CD14-positive monocyte (primary cell): ENCODE measurements at regions not wholly inside any gene's neighbourhood (a gene's known extent, or its start where the extent isn't known, plus 50 kb on each side); places are given as distances from the start of the nearest gene placed in this dataset.

Experiments
- DNase-seq, 3 donors: peaks; one replicate each; pipeline ENCODE4 v3.0.0-alpha.2; 2011 to 2022
- H2AFZ ChIP-seq: 2 replicates; pipeline ENCODE4 v1.6.0; 2012; ENCODE audit warnings: mild to moderate bottlenecking, low read depth, low read length, inconsistent platforms; ENCODE audit not compliant: insufficient read depth, poor library complexity, severe bottlenecking
- H3K27ac ChIP-seq, 2 donors: 1 replicate in 1 of 2; 2 replicates in 1 of 2; pipeline ENCODE4 v1.5.1; 2012 to 2013; ENCODE audit warnings: low read length in 2 of 2, control low read depth in 1 of 2, inconsistent platforms in 1 of 2, low read depth in 1 of 2, mild to moderate bottlenecking in 1 of 2
- H3K27me3 ChIP-seq, 2 donors: one replicate each; pipeline versions ENCODE4 v1.6.0 to v1.6.1; 2011 to 2013; ENCODE audit warnings: low read length in 2 of 2; ENCODE audit not compliant: control insufficient read depth in 2 of 2, insufficient read depth in 2 of 2
- H3K36me3 ChIP-seq, 2 donors: replicated peaks in 1 of 2; 1 replicate in 1 of 2; 2 replicates in 1 of 2; pipeline versions ENCODE4 v1.5.1 to v1.6.1; 2012 to 2013; ENCODE audit warnings: low read length in 2 of 2, control low read depth in 1 of 2, inconsistent platforms in 1 of 2, mild to moderate bottlenecking in 1 of 2; ENCODE audit not compliant: insufficient read depth in 2 of 2, control insufficient read depth in 1 of 2
- H3K4me1 ChIP-seq, 2 donors: 1 replicate in 1 of 2; 2 replicates in 1 of 2; pipeline versions ENCODE4 v1.5.1 to v1.6.1; 2012 to 2013; ENCODE audit warnings: low read length in 2 of 2, control low read depth in 1 of 2, inconsistent platforms in 1 of 2, mild to moderate bottlenecking in 1 of 2, moderate library complexity in 1 of 2; ENCODE audit not compliant: insufficient read depth in 2 of 2, control insufficient read depth in 1 of 2
- H3K4me2 ChIP-seq: replicated peaks from 2 replicates; pipeline ENCODE3; 2012; ENCODE audit warnings: low read length, moderate library complexity, mild to moderate bottlenecking; ENCODE audit not compliant: poor library complexity, severe bottlenecking; ENCODE audit errors: extremely low read depth
- H3K4me3 ChIP-seq, 3 experiments: fragments of 200-600 bp in 1 of 3; sonication (generic) in 1 of 3; replicated peaks in 1 of 3; 1 replicate in 2 of 3; 2 replicates in 1 of 3; pipeline ENCODE4 v1.5.1; 2011 to 2013; ENCODE audit warnings: low read length in 3 of 3, mild to moderate bottlenecking in 3 of 3, control low read depth in 2 of 3, low read depth in 2 of 3, inconsistent platforms in 1 of 3, moderate library complexity in 1 of 3
- H3K79me2 ChIP-seq: 2 replicates; pipeline ENCODE4 v1.6.0; 2012; ENCODE audit warnings: mild to moderate bottlenecking, control low read depth, inconsistent platforms, low read length, moderate library complexity; ENCODE audit not compliant: insufficient read depth
- H3K9ac ChIP-seq: 2 replicates; pipeline ENCODE4 v1.6.0; 2017; ENCODE audit warnings: low read length, mild to moderate bottlenecking; ENCODE audit not compliant: insufficient read depth, poor library complexity, severe bottlenecking
- H3K9me3 ChIP-seq, 2 donors: replicated peaks in 1 of 2; 1 replicate in 1 of 2; 2 replicates in 1 of 2; pipeline versions ENCODE4 v1.5.1 to v1.6.1; 2012 to 2013; ENCODE audit warnings: low read length in 2 of 2, control low read depth in 1 of 2; ENCODE audit not compliant: control insufficient read depth in 1 of 2, insufficient read depth in 1 of 2
- H4K20me1 ChIP-seq: 2 replicates; pipeline ENCODE4 v1.6.0; 2012; ENCODE audit warnings: mild to moderate bottlenecking, low read length, control low read depth, moderate library complexity; ENCODE audit not compliant: insufficient read depth
- H3K27ac Mint-ChIP-seq, 7 donors: one replicate each; pipeline ENCODE4 v1.8.0; 2020; ENCODE audit warnings: mild to moderate bottlenecking in 7 of 7, mixed read lengths in 7 of 7, moderate library complexity in 6 of 7, inconsistent platforms in 2 of 7
- H3K27me3 Mint-ChIP-seq, 3 donors: one replicate each; pipeline ENCODE4 v1.8.0; 2021 to 2022; ENCODE audit warnings: low read depth in 3 of 3, mild to moderate bottlenecking in 3 of 3, mixed read lengths in 3 of 3, moderate library complexity in 3 of 3, inconsistent platforms in 1 of 3
- H3K36me3 Mint-ChIP-seq, 2 donors: one replicate each; pipeline ENCODE4 v1.8.0; 2020; ENCODE audit warnings: mixed read lengths in 2 of 2, inconsistent platforms in 1 of 2, mild to moderate bottlenecking in 1 of 2
- H3K4me1 Mint-ChIP-seq: one replicate; pipeline ENCODE4 v1.8.0; 2020; ENCODE audit warnings: mild to moderate bottlenecking, mixed read lengths
- H3K4me3 Mint-ChIP-seq, 2 donors: one replicate each; pipeline ENCODE4 v1.8.0; 2020; ENCODE audit warnings: mild to moderate bottlenecking in 2 of 2, mixed read lengths in 2 of 2, moderate library complexity in 1 of 2
- H3K9me3 Mint-ChIP-seq, 7 donors: one replicate each; pipeline ENCODE4 v1.8.0; 2020 to 2022; ENCODE audit warnings: mixed read lengths in 7 of 7, mild to moderate bottlenecking in 6 of 7, moderate library complexity in 6 of 7, inconsistent platforms in 2 of 7
- WGBS: methylation state at CpG from one replicate; pipeline ENCODE4 v1.1.5; 2013; ENCODE audit warnings: missing lambda C conversion rate; ENCODE audit not compliant: insufficient coverage; 5-methylcytosine and 5-hydroxymethylcytosine counted together
- intact Hi-C, 2 donors: fragments of 100-400 bp; cut with micrococcal nuclease; formaldehyde crosslinking; loops; one replicate each; pipeline versions ENCODE4 v1.15.0 to v1.15.1; 2023
- TF ChIP-seq, protein P1 (sequence below): fragments of 200-600 bp; IDR thresholded peaks from one replicate; pipeline ENCODE4 v1.8.0; 2022; ENCODE audit warnings: antibody characterized with exemption, mild to moderate bottlenecking

DNA sequence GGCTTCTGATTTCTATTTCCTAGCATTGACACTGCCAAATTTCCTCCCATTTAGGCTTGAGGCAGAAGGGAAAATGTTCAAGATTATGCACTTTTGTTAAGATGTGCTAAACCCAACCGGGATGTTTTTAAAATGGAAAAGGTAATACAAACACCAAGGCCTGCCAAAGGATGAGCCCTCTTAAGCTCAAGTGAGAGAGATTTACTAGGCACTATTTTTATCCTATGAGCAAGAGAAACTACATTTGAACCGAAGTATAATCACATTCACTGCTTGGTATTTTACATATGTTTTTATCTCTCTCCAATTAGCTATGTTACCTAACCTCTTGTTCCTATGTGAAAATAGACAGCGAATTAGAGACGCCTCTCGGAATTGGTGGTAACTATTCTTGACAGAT, 295.8 kb downstream of the GABRB3 start:
- Histone ChIP-seq H3K27me3 (no peaks in the 10 kb centered on the region), H3K4me3 (no peak overlapping the region), H3K4me2 (no peak overlapping the region), H3K36me3 (no peaks in the 10 kb centered on the region), H3K4me1 (no peaks in the 10 kb centered on the region), H3K79me2 (no peaks in the 10 kb centered on the region), H2AFZ (no peak overlapping the region), H3K27ac (no peak overlapping the region), H4K20me1 (no peaks in the 10 kb centered on the region), H3K9me3 (peaks cover 36 to 62% of the 10 kb centered on the region in 2 donors), H3K9ac (no peak overlapping the region)
- no peaks in the 10 kb centered on the region for H3K36me3 Mint-ChIP-seq
- no peaks in the 10 kb centered on the region for H3K4me1 Mint-ChIP-seq
- no peak overlapping the region for H3K27ac Mint-ChIP-seq
- H3K9me3 Mint-ChIP-seq: peaks cover 3 to 40% (median 22%) of the 10 kb centered on the region in 7 donors
- no peak for DNase-seq
- WGBS: 100% methylated on average over 3 of the region's 5 CpGs
- TF ChIP-seq, protein P1, sequence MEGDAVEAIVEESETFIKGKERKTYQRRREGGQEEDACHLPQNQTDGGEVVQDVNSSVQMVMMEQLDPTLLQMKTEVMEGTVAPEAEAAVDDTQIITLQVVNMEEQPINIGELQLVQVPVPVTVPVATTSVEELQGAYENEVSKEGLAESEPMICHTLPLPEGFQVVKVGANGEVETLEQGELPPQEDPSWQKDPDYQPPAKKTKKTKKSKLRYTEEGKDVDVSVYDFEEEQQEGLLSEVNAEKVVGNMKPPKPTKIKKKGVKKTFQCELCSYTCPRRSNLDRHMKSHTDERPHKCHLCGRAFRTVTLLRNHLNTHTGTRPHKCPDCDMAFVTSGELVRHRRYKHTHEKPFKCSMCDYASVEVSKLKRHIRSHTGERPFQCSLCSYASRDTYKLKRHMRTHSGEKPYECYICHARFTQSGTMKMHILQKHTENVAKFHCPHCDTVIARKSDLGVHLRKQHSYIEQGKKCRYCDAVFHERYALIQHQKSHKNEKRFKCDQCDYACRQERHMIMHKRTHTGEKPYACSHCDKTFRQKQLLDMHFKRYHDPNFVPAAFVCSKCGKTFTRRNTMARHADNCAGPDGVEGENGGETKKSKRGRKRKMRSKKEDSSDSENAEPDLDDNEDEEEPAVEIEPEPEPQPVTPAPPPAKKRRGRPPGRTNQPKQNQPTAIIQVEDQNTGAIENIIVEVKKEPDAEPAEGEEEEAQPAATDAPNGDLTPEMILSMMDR: no peak
- intact Hi-C loops: no loop called here
- H3K4me3 Mint-ChIP-seq: no peak overlapping the region
- no peaks in the 10 kb centered on the region for H3K27me3 Mint-ChIP-seq

DNA sequence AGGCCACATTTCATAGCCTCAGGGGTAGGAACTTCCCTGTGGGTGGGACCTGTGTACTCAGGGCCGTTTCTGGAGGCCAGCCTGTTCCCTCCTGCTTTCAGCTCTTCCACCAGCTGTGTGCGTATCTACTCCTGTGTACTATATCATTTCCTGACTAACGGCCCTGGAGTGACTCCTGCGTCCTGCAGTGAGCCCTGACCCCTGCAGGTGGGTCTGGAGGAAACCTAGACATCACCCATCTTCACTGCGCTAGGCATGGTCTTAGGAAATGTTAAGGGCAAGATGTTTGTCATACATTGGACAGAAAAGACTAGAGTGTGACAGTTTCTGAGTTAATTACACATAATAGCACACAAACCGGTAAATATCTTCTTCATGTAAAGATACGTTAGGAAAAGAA, 297.3 kb downstream of the GABRB3 start:
- intact Hi-C loops: no loop called here
- 80% methylated on average over 1 of the region's 7 CpGs for WGBS
- Mint-ChIP-seq H3K9me3 (peaks cover 6 to 47% (median 25%) of the 10 kb centered on the region in 7 donors), H3K36me3 (no peaks in the 10 kb centered on the region), H3K27me3 (no peaks in the 10 kb centered on the region), H3K4me1 (no peaks in the 10 kb centered on the region), H3K4me3 (no peak overlapping the region), H3K27ac (no peak overlapping the region)
- Histone ChIP-seq H2AFZ (no peak overlapping the region), H3K9ac (no peak overlapping the region), H4K20me1 (no peaks in the 10 kb centered on the region), H3K4me2 (no peak overlapping the region), H3K9me3 (peaks cover 44 to 77% of the 10 kb centered on the region in 2 donors), H3K79me2 (no peaks in the 10 kb centered on the region), H3K27ac (no peak overlapping the region), H3K4me1 (no peaks in the 10 kb centered on the region), H3K4me3 (no peak overlapping the region), H3K27me3 (no peaks in the 10 kb centered on the region), H3K36me3 (no peaks in the 10 kb centered on the region)
- TF ChIP-seq, protein P1: no peak
- no peak for DNase-seq
